Neural cell (in vitro differentiated cells): ENCODE measurements at regions not wholly inside any gene's neighbourhood (a gene's known extent, or its start where the extent isn't known, plus 50 kb on each side); places are given as distances from the start of the nearest gene placed in this dataset.

Experiments used
- H2AFZ ChIP-seq: fragments of 200-600, 300-800 bp; sonication (generic), shearing (Covaris generic); 2 replicates; pipeline ENCODE4 v1.6.0; 2014; ENCODE audit warnings: low read depth, mild to moderate bottlenecking, antibody characterized with exemption, low read length, moderate library complexity
- H3F3A ChIP-seq: fragments of 200-600 bp; shearing (Covaris generic); 2 replicates; pipeline ENCODE4 v1.6.1; 2016; ENCODE audit warnings: mild to moderate bottlenecking, moderate library complexity, mixed read lengths, antibody characterized with exemption, low read length; ENCODE audit not compliant: insufficient read depth, poor library complexity, severe bottlenecking
- H3K27ac ChIP-seq: fragments of 200-600, 300-800 bp; sonication (generic), shearing (Covaris generic); 2 replicates; pipeline ENCODE4 v1.5.1; 2014; ENCODE audit warnings: mild to moderate bottlenecking, low read length, moderate library complexity
- H3K27me3 ChIP-seq: fragments of 300-800, 200-600 bp; sonication (generic), shearing (Covaris generic); 2 replicates; pipeline ENCODE4 v1.6.0; 2014; ENCODE audit warnings: mild to moderate bottlenecking, low read depth, low read length, moderate library complexity; ENCODE audit not compliant: insufficient read depth
- H3K36me3 ChIP-seq: fragments of 300-800, 200-600 bp; sonication (generic), shearing (Covaris generic); 2 replicates; pipeline ENCODE4 v1.5.1; 2014; ENCODE audit warnings: mild to moderate bottlenecking, antibody characterized with exemption, low read length, moderate library complexity; ENCODE audit not compliant: insufficient read depth
- H3K4me2 ChIP-seq: fragments of 300-800, 200-600 bp; sonication (generic), shearing (Covaris generic); 2 replicates; pipeline ENCODE4 v1.6.0; 2014; ENCODE audit warnings: mild to moderate bottlenecking, low read length
- H3K4me3 ChIP-seq: fragments of 300-800, 200-600 bp; sonication (generic), shearing (Covaris generic); 2 replicates; pipeline ENCODE4 v1.5.1; 2014; ENCODE audit warnings: mild to moderate bottlenecking, low read length, moderate library complexity
- H3K79me2 ChIP-seq: fragments of 200-600 bp; shearing (Covaris generic); replicated peaks from 2 replicates; pipeline ENCODE4 v1.6.0; 2014; ENCODE audit warnings: mild to moderate bottlenecking, low read length, moderate library complexity; ENCODE audit not compliant: insufficient read depth
- H3K9ac ChIP-seq: fragments of 300-800, 200-600 bp; sonication (generic), shearing (Covaris generic); 2 replicates; pipeline ENCODE4 v1.6.1; 2016; ENCODE audit warnings: mild to moderate bottlenecking, low read length, mixed read lengths
- H3K9me2 ChIP-seq: fragments of 200-600 bp; shearing (Covaris generic); 2 replicates; pipeline ENCODE4 v1.6.1; 2016; ENCODE audit warnings: mild to moderate bottlenecking, low read length, mixed read lengths; ENCODE audit not compliant: insufficient read depth
- H3K9me3 ChIP-seq: fragments of 200-600, 300-800 bp; sonication (generic), shearing (Covaris generic); 2 replicates; pipeline ENCODE4 v1.6.1; 2016; ENCODE audit warnings: mild to moderate bottlenecking, mixed run types, low read length, moderate library complexity, mixed read lengths
- H4K20me1 ChIP-seq: fragments of 200-600 bp; shearing (Covaris generic); 2 replicates; pipeline ENCODE4 v1.6.1; 2016; ENCODE audit warnings: mild to moderate bottlenecking, mixed run types; ENCODE audit not compliant: insufficient read depth
- EP300 ChIP-seq: fragments of 450-650 bp; conservative IDR thresholded peaks from 2 replicates; pipeline ENCODE4 v1.6.1; 2014; ENCODE audit warnings: antibody characterized with exemption, mild to moderate bottlenecking, moderate library complexity; ENCODE audit not compliant: poor library complexity, severe bottlenecking
- EZH2 ChIP-seq: fragments of 200-600, 300-800 bp; shearing (Covaris generic), sonication (generic); IDR thresholded peaks from 2 replicates; pipeline ENCODE4 v1.6.1; 2014; ENCODE audit warnings: antibody characterized with exemption, low read length, borderline replicate concordance, mild to moderate bottlenecking; ENCODE audit not compliant: insufficient read depth, poor library complexity, severe bottlenecking
- MXI1 ChIP-seq: fragments of 450-650 bp; conservative IDR thresholded peaks from 2 replicates; pipeline ENCODE4 v1.6.1; 2014; ENCODE audit warnings: antibody characterized with exemption, mild to moderate bottlenecking; ENCODE audit not compliant: poor library complexity, severe bottlenecking
- POLR2AphosphoS5 ChIP-seq: IDR thresholded peaks from 2 replicates; pipeline ENCODE4 v1.6.1; 2012
- RAD21 ChIP-seq: fragments of 450-650 bp; conservative IDR thresholded peaks from 2 replicates; pipeline ENCODE4 v1.6.1; 2014; ENCODE audit warnings: antibody characterized with exemption, mild to moderate bottlenecking, moderate library complexity
- SMC3 ChIP-seq: fragments of 450-650 bp; conservative IDR thresholded peaks from 2 replicates; pipeline ENCODE4 v1.6.1; 2014; ENCODE audit warnings: antibody characterized with exemption, mild to moderate bottlenecking, moderate library complexity; ENCODE audit not compliant: poor library complexity
- TAF1 ChIP-seq: IDR thresholded peaks from 2 replicates; pipeline ENCODE4 v1.6.1; 2012; ENCODE audit warnings: low read depth
- TF ChIP-seq, protein P1 (sequence below): fragments of 450-650 bp; IDR thresholded peaks from 2 replicates; pipeline ENCODE4 v1.5.1; 2014; ENCODE audit warnings: antibody characterized with exemption, mild to moderate bottlenecking, moderate library complexity; ENCODE audit not compliant: poor library complexity, severe bottlenecking
- TF ChIP-seq, protein P2 (sequence below): IDR thresholded peaks from 2 replicates; pipeline ENCODE4 v1.6.1; 2012; ENCODE audit warnings: borderline replicate concordance

DNA sequence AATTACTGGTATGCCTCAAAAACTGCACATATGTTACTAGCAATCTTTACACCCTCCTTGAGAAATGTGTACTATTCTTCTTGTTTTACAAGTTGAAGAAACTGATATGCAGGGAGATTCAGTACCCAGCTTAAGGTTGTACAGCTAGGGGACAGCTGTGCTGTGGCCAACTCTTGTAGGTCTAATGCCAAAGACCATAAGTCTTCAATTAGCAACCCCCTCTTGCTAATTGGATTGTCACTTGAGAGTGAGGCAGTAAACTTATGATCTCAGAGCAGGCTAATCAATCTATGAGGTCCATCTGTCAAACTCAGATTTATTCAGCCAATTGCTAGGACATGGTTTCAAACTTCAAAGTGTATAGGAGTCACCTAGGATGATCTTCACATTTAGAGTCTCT, 492.0 kb upstream of the USP24 start:
- H3K79me2 ChIP-seq: no peaks in the 10 kb centered on the region
- no peaks in the 10 kb centered on the region for H3K36me3 ChIP-seq
- TF ChIP-seq RAD21 (no peak), MXI1 (no peak), TAF1 (no peak), EZH2 (no peak), POLR2AphosphoS5 (no peak), EP300 (no peak), SMC3 (no peak)
- TF ChIP-seq, protein P1, sequence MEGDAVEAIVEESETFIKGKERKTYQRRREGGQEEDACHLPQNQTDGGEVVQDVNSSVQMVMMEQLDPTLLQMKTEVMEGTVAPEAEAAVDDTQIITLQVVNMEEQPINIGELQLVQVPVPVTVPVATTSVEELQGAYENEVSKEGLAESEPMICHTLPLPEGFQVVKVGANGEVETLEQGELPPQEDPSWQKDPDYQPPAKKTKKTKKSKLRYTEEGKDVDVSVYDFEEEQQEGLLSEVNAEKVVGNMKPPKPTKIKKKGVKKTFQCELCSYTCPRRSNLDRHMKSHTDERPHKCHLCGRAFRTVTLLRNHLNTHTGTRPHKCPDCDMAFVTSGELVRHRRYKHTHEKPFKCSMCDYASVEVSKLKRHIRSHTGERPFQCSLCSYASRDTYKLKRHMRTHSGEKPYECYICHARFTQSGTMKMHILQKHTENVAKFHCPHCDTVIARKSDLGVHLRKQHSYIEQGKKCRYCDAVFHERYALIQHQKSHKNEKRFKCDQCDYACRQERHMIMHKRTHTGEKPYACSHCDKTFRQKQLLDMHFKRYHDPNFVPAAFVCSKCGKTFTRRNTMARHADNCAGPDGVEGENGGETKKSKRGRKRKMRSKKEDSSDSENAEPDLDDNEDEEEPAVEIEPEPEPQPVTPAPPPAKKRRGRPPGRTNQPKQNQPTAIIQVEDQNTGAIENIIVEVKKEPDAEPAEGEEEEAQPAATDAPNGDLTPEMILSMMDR: no peak
- TF ChIP-seq, protein P2, sequence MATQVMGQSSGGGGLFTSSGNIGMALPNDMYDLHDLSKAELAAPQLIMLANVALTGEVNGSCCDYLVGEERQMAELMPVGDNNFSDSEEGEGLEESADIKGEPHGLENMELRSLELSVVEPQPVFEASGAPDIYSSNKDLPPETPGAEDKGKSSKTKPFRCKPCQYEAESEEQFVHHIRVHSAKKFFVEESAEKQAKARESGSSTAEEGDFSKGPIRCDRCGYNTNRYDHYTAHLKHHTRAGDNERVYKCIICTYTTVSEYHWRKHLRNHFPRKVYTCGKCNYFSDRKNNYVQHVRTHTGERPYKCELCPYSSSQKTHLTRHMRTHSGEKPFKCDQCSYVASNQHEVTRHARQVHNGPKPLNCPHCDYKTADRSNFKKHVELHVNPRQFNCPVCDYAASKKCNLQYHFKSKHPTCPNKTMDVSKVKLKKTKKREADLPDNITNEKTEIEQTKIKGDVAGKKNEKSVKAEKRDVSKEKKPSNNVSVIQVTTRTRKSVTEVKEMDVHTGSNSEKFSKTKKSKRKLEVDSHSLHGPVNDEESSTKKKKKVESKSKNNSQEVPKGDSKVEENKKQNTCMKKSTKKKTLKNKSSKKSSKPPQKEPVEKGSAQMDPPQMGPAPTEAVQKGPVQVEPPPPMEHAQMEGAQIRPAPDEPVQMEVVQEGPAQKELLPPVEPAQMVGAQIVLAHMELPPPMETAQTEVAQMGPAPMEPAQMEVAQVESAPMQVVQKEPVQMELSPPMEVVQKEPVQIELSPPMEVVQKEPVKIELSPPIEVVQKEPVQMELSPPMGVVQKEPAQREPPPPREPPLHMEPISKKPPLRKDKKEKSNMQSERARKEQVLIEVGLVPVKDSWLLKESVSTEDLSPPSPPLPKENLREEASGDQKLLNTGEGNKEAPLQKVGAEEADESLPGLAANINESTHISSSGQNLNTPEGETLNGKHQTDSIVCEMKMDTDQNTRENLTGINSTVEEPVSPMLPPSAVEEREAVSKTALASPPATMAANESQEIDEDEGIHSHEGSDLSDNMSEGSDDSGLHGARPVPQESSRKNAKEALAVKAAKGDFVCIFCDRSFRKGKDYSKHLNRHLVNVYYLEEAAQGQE: no peak
- H3F3A ChIP-seq: no peaks in the 10 kb centered on the region
- H3K4me2 ChIP-seq: no peak overlapping the region
- no peaks in the 10 kb centered on the region for H3K27me3 ChIP-seq
- no peaks in the 10 kb centered on the region for H3K9me2 ChIP-seq
- H3K27ac ChIP-seq: no peak overlapping the region
- H2AFZ ChIP-seq: no peak overlapping the region
- no peak overlapping the region for H3K9ac ChIP-seq
- no peaks in the 10 kb centered on the region for H3K9me3 ChIP-seq
- no peaks in the 10 kb centered on the region for H4K20me1 ChIP-seq
- H3K4me3 ChIP-seq: no peak overlapping the region

DNA sequence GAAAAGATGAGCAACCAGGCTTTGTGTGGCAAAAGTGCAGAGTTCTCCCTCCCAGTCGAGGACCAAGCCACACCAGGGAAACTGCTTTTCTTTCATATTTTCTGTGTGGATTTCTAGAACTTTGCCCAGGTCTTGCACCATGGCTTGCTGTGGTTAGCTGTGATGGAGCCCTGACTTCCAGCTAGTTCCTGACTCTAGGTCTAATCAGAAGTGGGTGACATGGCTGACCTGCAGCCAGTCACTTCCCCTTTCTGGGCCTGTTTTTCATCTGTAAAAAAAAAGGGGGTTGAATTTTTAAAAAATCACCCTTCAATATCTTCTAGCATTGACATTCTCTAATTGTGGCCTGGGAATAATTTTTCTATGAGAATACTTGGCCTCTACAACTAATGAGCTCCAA, 491.2 kb upstream of the USP24 start:
- Histone ChIP-seq H3K4me3 (no peak overlapping the region), H3K79me2 (no peaks in the 10 kb centered on the region), H3K27me3 (no peaks in the 10 kb centered on the region), H3K4me2 (no peak overlapping the region), H3K36me3 (no peaks in the 10 kb centered on the region), H3K9ac (no peak overlapping the region), H3F3A (no peaks in the 10 kb centered on the region), H3K9me3 (no peaks in the 10 kb centered on the region), H4K20me1 (no peaks in the 10 kb centered on the region), H3K9me2 (no peaks in the 10 kb centered on the region), H2AFZ (no peak overlapping the region), H3K27ac (no peak overlapping the region)
- TF ChIP-seq, protein P2: no peak
- TF ChIP-seq EP300 (no peak), SMC3 (no peak), EZH2 (no peak), POLR2AphosphoS5 (no peak), TAF1 (no peak), RAD21 (no peak), MXI1 (no peak)
- TF ChIP-seq, protein P1: no peak
